SKM-1 (cell line): ENCODE measurements at regions not wholly inside any gene's neighbourhood (a gene's known extent, or its start where the extent isn't known, plus 50 kb on each side); places are given as distances from the start of the nearest gene placed in this dataset.

Experiments used
- DNase-seq: peaks from one replicate; lab custom pipeline; 2025; ENCODE audit not compliant: unreplicated experiment; lab: John Stamatoyannopoulos, UW

DNA sequence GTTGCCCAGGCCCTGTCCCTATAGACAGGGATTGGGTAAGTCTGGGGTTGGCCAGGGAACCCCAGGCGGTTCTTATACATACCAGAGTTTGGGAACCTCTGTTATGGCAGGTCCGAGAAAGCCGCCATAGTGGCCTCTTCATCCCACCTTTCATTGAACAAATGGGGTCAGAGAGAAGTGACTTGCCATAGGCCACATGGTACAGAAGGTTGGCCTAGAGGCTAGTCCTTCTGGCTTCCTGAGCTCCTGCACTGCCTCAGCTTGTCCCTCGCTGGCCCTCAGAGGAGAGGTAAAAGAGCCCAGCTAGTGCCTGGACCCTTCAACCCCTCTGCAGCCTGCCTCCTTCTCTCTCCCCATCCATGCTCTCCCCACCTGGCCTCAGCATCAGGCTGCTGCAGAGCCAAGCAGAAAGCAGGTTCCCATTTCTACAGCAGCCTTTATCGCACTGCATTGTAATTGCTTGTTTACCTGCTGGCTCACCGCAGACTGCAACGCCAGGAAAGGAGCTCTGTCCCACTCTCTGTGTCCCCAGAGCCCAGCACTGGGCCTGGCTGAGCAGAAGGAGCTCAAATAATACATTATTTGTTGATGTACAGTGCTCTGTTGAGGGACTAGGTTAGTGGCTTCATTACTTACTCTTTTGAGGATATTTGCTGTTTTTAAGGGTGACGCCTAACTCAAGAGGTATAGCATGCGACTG lies 103.6 kb downstream of the TRIM29 start:
- DNase-seq, result no peak

- DNase-seq, result no peak
These were observed 105.0 kb downstream of the TRIM29 start for GRCh38 chr11:120032766-120033390.

DNA sequence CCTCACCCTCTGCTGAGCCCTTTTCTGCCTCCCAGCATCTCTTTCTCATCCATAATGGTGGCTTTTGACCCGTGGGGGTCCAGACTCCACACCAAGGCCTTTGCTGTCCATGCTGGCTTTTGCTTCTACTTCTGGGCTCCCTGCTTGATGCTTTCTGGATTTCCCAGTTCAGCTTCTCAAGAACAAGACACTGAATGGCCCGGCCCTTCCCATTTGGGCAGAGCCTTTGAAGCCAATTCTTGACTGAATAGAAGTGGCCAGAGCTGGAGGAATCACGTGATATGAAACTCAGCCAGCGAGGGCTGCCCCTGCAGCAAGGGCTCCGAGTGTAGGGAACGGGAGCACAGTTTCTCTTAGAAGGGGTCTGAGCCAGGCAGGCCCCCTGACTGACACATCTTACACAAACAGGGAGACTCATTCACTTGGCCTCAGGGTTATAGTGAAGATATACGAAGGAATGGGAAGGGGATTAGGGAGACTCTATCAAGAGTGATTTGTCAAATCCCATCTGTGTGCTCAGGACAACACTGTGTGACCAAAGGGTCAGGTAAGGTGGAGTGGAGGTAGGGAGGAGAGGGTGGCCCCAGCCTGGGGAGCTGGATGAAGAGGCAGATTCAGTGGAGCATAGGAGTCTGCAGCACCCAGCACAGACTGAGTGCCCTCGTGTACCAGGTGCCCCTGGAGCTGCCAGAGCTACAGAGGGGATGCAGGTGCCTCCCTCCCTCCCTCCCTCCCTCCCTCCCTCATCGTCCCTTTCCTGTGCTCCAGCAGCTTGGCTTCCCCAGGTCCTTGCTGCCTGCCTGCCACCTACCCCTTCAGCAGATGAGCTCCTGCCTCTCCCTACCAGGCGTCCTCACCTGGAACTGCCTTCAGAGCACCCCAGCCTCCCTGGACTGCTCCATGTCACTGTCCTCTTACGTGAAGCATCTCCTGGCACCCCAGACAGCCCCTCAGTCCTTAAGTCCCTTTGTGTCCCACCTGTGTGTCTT lies 106.0 kb downstream of the TRIM29 start:
- DNase-seq, result no peak

DNA sequence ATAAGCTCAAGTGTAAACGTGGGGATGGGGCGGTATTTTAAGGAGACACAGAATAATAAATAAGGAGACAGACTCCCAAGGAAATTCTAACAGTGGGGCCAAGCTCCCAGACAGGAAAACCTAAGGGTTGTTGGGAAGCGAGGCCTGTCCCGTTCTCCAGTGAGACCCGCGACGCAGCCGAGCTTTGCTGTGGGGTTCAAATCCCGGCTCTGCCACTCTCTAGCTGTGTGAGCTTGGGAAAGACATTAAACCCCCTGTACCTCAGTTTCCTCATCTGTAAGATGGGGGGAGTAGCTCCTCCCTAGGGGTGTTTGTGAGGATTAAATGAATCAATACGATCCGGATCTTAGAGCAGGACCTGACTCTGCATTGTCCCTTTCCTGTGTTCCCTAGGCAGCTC lies 106.8 kb downstream of the TRIM29 start:
- DNase-seq, result no peak

DNA sequence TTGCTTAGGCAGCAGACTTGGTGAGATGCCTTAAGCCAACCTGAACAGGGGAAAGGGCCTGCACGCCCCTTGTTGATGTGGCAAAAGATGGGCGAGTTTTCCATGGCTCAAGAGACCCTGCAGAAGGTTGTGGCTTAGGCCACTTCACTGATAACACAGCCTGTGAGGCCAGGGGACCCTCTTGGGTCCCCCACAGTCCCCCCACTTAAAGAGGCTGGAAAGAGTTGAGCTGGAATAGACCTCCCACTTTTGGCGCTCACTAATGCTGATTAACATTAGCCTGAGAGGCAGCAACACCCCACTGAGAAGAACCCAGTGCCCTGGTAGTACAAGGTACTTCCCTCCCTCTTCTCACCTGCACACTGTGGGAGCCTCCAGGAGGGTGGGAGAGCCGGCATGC lies 107.5 kb downstream of the TRIM29 start:
- no peak for DNase-seq

DNA sequence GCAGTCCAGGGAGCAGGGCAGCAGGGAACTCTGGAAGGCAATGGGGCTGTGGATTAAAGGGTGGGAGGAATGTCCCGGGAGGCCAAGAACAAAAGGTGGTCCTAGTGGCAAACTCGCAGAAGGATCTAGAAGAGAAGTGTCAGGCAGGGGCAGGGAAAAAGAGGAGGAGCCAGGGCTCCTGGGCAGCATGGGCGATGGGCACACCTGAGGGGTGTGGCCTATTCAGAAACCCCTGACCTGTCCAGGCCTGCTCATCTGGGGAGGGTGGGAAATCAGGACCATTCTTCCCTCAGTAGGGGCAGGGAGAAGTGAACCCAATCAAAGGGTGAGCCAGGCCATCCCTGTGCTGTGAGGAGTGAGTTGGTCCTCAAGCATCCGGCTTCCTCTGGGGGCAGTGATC lies 108.6 kb downstream of the TRIM29 start:
- DNase-seq, result no peak

GRCh38 chr11:120028897-120029258 lies 109.0 kb downstream of the TRIM29 start:
- no peak for DNase-seq

- no peak for DNase-seq
These were observed 109.6 kb downstream of the TRIM29 start for GRCh38 chr11:120028181-120028896.

GRCh38 chr11:120027546-120028180 lies 110.2 kb downstream of the TRIM29 start:
- DNase-seq, result no peak

DNA sequence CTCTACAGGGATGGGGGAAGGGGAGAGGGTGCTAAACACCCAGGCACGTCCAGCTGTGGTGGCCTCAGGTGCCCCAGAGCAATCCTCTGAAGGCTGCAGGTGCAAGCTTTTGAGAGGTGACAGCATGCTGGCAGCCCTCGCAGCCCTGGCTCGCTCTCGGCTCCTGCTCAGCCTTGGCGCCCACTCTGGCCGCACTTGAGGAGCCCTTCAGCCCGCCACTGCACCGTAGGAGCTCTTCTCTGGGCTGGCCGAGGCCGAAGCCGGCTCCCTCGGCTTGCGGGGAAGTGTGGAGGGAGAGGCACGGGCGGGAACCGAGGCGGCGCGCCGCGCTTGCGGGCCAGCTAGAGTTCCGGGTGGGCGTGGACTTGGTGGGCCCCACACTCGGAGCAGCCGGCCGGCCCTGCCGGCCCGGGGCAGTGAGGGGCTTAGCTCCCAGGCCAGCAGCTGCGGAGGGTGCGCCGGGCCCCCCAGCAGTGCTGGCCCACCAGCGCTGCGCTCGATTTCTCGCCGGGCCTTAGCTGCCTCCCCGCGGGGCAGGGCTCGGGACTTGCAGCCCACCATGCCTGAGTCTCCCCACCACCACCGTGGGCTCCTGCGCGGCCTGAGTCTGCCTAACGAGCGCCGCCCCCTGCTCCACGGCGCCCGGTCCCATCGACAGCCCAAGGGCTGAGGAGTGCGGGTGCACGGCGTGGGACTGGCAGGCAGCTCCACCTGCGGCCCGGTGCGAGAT lies 112.1 kb downstream of the TRIM29 start:
- DNase-seq, result no peak

DNA sequence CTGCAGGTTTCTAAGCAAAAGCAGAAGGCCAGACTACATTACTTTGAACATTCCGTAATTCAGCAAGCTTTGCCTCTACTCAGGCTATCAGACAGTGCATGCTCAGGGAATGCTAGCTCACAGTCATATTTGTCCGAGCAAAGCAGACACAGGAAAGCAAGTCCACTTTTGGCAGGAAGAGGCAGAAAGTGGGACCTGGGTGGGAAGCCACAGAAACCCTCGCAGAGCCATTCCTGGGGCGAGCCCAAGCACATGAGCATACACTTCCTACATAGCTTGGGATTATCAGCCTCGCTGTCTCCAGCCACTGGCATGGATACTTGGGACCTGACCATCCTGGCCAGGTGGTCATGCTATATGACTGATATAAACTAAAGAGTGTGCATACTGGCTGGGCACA lies 113.3 kb downstream of the TRIM29 start:
- DNase-seq, result no peak

DNA sequence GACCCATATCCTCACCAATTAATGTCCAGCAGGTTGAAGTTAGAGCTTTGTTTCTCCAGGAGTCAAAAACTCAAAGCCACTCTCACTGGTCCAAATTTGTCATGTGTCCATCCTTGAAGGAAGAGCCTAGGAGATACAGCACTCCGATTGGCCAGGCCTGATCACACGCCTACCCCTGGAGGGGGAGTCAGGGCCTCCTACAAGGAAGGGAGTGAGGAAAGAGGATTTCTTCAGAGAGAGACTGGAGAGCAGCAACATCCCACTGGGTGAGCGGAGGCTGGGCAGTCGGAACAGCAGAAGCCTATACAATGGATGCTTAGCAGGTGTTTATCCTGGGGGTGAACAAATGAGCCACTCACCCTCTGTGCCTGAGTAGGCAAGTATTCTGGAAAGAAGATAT lies 113.9 kb downstream of the TRIM29 start:
- DNase-seq, result no peak

- no peak for DNase-seq
These were observed 114.4 kb downstream of the TRIM29 start for GRCh38 chr11:120023551-120023950.

DNA sequence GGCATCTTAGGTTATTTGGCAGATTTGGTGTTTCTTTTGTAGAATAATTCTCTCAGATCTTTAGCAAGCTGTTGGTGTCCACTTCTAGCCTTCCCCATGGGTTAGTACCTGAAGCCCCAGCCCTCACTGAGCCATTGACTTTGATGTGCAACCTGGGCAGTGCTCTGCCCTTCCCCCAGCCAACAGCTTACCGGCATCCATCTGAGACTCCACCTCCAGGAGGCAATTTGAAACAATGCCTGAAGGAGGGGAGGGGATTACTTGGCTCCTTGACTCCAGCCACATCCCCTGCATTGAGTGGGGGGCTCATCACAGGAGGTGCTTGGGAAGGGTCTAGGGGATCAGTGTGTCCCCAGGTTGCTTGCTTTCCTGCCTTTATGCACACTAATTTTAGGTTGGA lies 114.8 kb downstream of the TRIM29 start:
- no peak for DNase-seq

DNA sequence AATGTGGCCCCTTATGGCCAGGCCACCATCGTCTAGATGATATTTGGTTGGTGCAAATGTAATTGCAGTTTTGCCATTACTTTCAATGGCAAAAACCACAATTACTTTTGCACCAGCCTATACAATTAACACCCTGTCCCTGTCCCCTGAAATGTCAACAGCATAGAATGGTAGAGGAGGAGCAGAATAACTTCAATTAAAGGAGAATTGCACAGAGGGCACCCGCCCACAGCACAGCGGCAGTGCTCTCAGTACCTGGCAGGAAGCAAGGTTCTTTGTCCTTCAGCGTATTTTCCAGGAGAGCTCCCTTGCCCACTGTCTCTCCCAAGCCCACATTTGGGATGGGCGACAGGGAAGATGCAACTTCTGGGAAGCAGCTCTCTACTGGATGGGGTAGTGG lies 115.3 kb downstream of the TRIM29 start:
- no peak for DNase-seq

DNA sequence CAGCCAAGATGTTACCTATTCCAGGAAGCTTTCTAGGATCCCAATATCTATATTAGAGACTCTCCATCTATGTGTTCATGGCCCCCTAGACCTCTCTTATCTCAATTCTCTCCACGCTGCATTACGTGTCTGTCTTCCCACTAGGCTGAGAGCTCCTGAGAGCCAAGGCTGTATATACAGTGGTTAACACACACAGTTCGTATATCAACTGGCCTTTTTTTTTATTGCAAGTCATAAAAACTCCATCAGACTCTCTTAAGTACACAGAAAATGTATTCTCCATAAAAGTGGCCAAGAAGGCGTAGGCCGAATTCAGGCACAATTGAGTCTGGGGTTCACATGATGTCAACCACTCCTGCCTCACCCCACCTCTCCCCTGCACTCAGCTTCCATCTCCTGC lies 115.9 kb downstream of the TRIM29 start:
- no peak for DNase-seq

DNA sequence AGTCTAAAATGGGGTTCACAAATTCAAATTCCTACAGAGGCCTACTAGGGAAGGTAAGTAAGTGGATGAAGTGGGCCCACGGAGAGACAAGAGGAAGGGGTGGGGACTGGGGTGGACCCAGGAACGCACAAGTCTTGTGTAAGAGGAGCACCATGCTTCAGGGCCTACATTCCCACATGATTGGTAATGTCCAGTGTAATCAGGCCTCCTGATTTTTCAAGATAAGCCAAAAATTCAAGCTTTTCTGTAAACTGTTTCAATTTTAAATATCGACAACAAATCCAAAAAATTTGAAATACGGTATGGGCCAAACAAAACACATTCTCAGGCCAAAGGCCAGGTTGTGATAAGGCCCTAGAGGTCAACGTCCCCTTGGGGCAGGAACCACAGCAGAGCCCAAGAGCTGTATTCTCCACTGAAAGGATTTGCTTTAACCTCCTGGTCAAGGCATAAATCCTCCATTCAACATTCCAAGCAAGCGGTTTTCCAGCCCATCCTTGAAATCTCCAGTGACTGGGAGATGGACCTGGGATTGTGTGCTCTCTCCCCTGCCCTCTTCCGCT lies 116.4 kb downstream of the TRIM29 start:
- no peak for DNase-seq

- no peak for DNase-seq
These were observed 116.9 kb downstream of the TRIM29 start for GRCh38 chr11:120020981-120021380.

GRCh38 chr11:120020486-120020885 lies 117.4 kb downstream of the TRIM29 start:
- no peak for DNase-seq

DNA sequence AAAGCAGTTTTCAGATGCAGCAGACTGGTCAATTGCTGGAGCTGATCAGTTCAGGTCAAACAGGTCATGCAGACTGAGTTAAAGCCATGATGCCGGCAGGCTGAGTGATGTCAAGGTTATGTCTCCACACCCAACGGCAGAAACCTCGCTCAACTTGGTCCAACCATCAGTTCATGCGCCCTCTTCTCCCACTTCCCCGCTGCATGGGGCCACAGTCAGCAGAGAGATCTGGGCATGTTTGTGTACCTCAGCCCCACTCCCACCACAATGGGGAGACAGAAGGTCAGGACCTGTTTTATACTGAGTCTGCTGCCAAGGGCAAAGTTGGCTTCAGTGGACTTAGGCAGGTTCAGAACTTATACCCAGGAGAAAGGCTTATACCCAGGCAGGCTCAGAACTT lies 118.7 kb downstream of the TRIM29 start:
- no peak for DNase-seq
